ENCODE measurements at regions not wholly inside any gene's neighbourhood (a gene's known extent, or its start where the extent isn't known, plus 50 kb on each side); places are given as distances from the start of the nearest gene placed in this dataset.

DNA sequence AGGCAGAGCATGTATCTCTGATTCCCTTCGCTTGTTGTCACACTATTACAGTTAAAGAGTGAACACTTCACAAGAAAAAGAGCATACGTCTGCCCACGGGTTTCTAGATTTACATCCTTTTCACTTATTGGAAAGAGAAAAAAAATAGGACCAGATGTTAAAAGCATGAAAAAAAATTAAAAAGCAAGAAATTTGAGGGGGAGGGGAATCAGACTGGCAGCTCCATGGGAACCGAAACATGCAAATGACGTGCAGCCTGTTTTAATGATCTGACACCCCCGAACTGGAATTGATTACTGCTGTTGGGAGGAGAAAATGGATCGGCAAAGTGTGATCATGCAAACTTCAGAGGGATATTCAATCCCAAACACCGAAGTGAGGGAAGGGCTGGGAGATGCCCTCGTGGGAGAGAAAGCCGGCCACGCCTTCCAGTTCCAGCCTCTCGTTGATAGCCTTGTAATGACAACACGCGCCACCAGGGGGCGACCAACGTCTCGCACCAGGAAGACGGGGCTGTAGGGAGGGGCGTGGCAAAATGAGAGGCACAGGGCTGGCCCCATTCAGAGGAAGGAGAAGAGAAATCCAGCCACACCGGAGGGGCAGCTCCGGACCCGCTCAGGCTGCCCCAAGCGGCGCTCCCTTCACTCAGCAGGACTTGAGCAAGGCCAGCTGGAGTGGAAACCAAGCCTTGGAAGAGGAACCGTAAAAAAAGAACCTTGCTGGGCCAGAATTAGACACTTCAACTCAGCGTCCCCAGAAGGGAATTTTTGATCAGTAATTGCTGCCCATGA is 53.8 kb upstream of the SYT13 start:
- Histone ChIP-seq H3K4me3 (ENCODE audit: low read depth, low read length, poor library complexity, severe bottlenecking) (peak overlapping the region; percentile 59), H3K9ac (ENCODE audit: low read length) (peak overlapping the region; percentile 56; the same call in 1 of the 2 replicates), H2AFZ (ENCODE audit: low read length) (peak overlapping the region; percentile 76; the same call in 1 of the 2 replicates)

DNA sequence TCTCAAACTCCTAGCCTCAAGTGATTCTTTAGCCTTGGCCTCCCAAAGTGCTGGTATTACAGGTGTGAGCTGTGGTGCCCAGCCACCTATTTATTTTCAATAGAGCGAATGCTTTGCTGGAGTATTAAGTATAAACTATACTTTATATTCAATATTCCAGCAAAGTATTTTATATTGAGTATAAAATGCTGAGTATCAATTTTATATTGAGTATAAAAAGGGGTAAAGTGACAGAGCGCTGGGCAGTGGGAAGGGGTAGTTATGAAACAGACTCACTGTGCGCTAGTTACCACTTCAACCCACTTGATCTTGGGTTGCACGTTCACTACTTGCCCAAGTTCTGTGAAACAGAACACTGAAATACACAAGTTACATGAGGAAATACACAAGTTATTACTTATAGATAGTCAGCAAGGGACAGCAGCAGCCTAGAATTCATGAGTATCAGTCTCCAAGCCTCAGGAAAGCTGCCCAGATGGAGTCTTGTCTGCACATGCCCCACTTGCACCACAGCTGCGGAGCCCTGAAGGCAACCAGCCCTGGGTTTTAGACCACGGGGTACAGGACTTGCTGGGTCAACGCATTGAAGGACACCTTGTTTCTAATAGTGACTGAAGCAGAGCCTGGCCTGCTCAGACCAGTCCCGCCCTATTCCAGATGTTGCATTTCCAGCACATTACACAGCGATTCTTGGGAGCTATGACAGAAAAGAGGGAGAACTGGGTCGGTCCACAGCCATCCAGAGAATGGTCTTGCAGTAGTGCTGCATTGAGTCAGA is 51.6 kb upstream of the SYT13 start:
- TF ChIP-seq EZH2 (IDR thresholded peaks at IDR 0.05; ENCODE audit: borderline replicate concordance, low read length): no peak
- TF ChIP-seq, protein P1, sequence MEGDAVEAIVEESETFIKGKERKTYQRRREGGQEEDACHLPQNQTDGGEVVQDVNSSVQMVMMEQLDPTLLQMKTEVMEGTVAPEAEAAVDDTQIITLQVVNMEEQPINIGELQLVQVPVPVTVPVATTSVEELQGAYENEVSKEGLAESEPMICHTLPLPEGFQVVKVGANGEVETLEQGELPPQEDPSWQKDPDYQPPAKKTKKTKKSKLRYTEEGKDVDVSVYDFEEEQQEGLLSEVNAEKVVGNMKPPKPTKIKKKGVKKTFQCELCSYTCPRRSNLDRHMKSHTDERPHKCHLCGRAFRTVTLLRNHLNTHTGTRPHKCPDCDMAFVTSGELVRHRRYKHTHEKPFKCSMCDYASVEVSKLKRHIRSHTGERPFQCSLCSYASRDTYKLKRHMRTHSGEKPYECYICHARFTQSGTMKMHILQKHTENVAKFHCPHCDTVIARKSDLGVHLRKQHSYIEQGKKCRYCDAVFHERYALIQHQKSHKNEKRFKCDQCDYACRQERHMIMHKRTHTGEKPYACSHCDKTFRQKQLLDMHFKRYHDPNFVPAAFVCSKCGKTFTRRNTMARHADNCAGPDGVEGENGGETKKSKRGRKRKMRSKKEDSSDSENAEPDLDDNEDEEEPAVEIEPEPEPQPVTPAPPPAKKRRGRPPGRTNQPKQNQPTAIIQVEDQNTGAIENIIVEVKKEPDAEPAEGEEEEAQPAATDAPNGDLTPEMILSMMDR (IDR thresholded peaks at IDR 0.05; ENCODE audit: low read length): no peak
- peaks cover 55% of the 10 kb centered on the region for H3K4me1 ChIP-seq (ENCODE audit: insufficient read depth, low read length, severe bottlenecking)
- no peaks in the 10 kb centered on the region for H3K9me2 ChIP-seq (ENCODE audit: low read depth, low read length)
- no peak overlapping the region for H3K4me3 ChIP-seq (ENCODE audit: low read depth, low read length, poor library complexity, severe bottlenecking)
- no peaks in the 10 kb centered on the region for H3K9me3 ChIP-seq (ENCODE audit: low read length)
- no peaks in the 10 kb centered on the region for H3K27me3 ChIP-seq (ENCODE audit: insufficient read depth, low read length)
- H3F3A ChIP-seq (ENCODE audit: insufficient read depth, low read length): no peaks in the 10 kb centered on the region
- no peaks in the 10 kb centered on the region for H3K36me3 ChIP-seq (ENCODE audit: insufficient read depth, low read length)
- H3K9ac ChIP-seq (ENCODE audit: low read length): no peak overlapping the region
- H4K20me1 ChIP-seq (ENCODE audit: insufficient read depth, low read length): no peaks in the 10 kb centered on the region
- no peak overlapping the region for H3K4me2 ChIP-seq (ENCODE audit: low read length)
- H3K79me2 ChIP-seq (ENCODE audit: insufficient read depth, low read length): no peaks in the 10 kb centered on the region
- H2AFZ ChIP-seq (ENCODE audit: low read length): no peak overlapping the region
- no peak overlapping the region for H3K27ac ChIP-seq (ENCODE audit: low read depth, low read length, poor library complexity, severe bottlenecking)

More for the DNA sequence above, 53.8 kb upstream of the SYT13 start:
- Histone ChIP-seq H3K27ac (ENCODE audit: low read depth, low read length, poor library complexity, severe bottlenecking) (no peak overlapping the region), H4K20me1 (ENCODE audit: insufficient read depth, low read length) (no peaks in the 10 kb centered on the region), H3K36me3 (ENCODE audit: insufficient read depth, low read length) (no peaks in the 10 kb centered on the region), H3K4me1 (ENCODE audit: insufficient read depth, low read length, severe bottlenecking) (peaks cover 43% of the 10 kb centered on the region), H3K4me2 (ENCODE audit: low read length) (peak overlapping the region; percentile 73), H3K9me3 (ENCODE audit: low read length) (no peaks in the 10 kb centered on the region), H3F3A (ENCODE audit: insufficient read depth, low read length) (no peaks in the 10 kb centered on the region), H3K9me2 (ENCODE audit: low read depth, low read length) (no peaks in the 10 kb centered on the region), H3K79me2 (ENCODE audit: insufficient read depth, low read length) (no peaks in the 10 kb centered on the region), H3K27me3 (ENCODE audit: insufficient read depth, low read length) (no peaks in the 10 kb centered on the region)
- TF ChIP-seq EZH2 (IDR thresholded peaks at IDR 0.05; ENCODE audit: borderline replicate concordance, low read length): no peak
- TF ChIP-seq, protein P1 (IDR thresholded peaks at IDR 0.05; ENCODE audit: low read length): peak; percentile 87

DNA sequence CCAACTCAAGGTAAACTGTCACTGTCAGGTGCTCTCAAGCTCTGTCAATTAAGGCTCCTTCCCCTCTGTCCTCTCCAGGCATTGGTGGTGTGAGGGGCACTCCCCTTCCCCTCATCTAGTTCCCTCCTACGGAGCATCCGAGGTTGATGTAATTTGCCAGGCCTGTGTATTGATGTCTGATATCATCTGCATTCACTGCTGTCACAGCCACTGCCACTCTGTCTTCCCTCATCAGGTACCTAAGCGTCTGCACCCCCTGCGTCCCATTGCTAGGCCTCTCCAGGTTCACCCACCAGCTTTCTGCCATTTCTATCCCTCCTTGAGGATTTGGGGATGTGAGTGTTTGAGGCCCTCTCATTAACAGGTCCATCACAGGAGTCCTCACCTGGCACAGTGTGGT is 50.0 kb upstream of the SYT13 start:
- Histone ChIP-seq H3K27me3 (ENCODE audit: insufficient read depth, low read length) (no peaks in the 10 kb centered on the region), H3K9me2 (ENCODE audit: low read depth, low read length) (no peaks in the 10 kb centered on the region), H3F3A (ENCODE audit: insufficient read depth, low read length) (no peaks in the 10 kb centered on the region), H3K4me2 (ENCODE audit: low read length) (no peak overlapping the region; the same call in 1 of the 2 replicates), H3K27ac (ENCODE audit: low read depth, low read length, poor library complexity, severe bottlenecking) (peak overlapping the region; percentile 70), H3K4me3 (ENCODE audit: low read depth, low read length, poor library complexity, severe bottlenecking) (no peak overlapping the region), H3K4me1 (ENCODE audit: insufficient read depth, low read length, severe bottlenecking) (peaks cover 59% of the 10 kb centered on the region), H3K9me3 (ENCODE audit: low read length) (no peaks in the 10 kb centered on the region), H2AFZ (ENCODE audit: low read length) (no peak overlapping the region), H4K20me1 (ENCODE audit: insufficient read depth, low read length) (no peaks in the 10 kb centered on the region), H3K79me2 (ENCODE audit: insufficient read depth, low read length) (no peaks in the 10 kb centered on the region), H3K9ac (ENCODE audit: low read length) (no peak overlapping the region; the same call in 1 of the 2 replicates), H3K36me3 (ENCODE audit: insufficient read depth, low read length) (no peaks in the 10 kb centered on the region)
- TF ChIP-seq EZH2 (IDR thresholded peaks at IDR 0.05; ENCODE audit: borderline replicate concordance, low read length): no peak
- TF ChIP-seq, protein P1 (IDR thresholded peaks at IDR 0.05; ENCODE audit: low read length): no peak
